T-helper 1 cell (primary cell): ENCODE measurements at regions not wholly inside any gene's neighbourhood (a gene's known extent, or its start where the extent isn't known, plus 50 kb on each side); places are given as distances from the start of the nearest gene placed in this dataset.

Experiments used
- DNase-seq, 5 donors: peaks; one replicate each; pipeline ENCODE4 v3.0.0-alpha.2; 2012 to 2020

- no peak for DNase-seq
These were observed 120.6 kb upstream of the KCNJ16 start for GRCh38 chr17:69954241-69954925.

DNA sequence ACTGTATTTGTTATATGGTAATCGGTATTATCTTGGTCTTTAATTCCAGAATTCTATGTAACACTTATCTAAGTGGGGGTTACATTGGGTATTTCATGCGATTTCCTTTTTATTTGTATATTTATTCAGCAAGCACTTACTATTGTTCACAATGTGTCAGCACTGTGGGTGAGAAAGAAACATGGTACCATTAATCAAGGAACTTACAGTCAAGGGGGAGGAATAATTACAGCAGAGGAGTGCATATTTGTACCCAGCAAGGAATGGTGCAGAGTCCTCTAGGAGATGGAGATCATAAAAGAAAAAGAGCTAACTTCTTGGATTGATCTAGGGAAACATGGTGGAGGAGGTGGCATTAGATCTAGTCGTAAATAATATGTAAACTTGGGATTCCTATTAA is 117.0 kb upstream of the KCNJ16 start:
- DNase-seq: no peak

GRCh38 chr17:69959283-69959682 is 115.7 kb upstream of the KCNJ16 start:
- no peak for DNase-seq

GRCh38 chr17:69960755-69961154 is 114.3 kb upstream of the KCNJ16 start:
- no peak for DNase-seq

- no peak for DNase-seq
These were observed 113.4 kb upstream of the KCNJ16 start for GRCh38 chr17:69961501-69962145.

GRCh38 chr17:69962436-69962995 is 112.5 kb upstream of the KCNJ16 start:
- DNase-seq: no peak

GRCh38 chr17:69967910-69968411 is 107.1 kb upstream of the KCNJ16 start:
- DNase-seq: no peak

- no peak for DNase-seq
These were observed 105.1 kb upstream of the KCNJ16 start for GRCh38 chr17:69969897-69970296.

DNA sequence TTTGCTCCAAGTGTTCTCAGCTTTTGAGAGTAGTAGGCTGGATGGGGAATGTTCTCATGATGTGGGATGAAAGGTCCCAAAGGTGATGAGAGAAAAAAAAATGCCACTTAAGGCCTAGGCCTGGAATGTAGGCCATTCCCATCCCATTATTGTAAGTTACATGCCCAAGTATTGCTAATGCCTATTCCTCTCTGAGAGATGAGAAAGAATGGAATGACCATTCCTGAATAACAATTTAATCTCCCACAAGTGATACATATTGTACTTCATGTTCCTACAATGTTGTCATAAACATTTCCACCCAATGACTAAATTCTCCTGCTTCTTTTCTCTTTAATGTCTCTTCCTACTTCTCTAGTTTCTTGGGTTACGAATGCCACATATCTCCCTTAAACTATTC is 102.8 kb upstream of the KCNJ16 start:
- DNase-seq: no peak

DNA sequence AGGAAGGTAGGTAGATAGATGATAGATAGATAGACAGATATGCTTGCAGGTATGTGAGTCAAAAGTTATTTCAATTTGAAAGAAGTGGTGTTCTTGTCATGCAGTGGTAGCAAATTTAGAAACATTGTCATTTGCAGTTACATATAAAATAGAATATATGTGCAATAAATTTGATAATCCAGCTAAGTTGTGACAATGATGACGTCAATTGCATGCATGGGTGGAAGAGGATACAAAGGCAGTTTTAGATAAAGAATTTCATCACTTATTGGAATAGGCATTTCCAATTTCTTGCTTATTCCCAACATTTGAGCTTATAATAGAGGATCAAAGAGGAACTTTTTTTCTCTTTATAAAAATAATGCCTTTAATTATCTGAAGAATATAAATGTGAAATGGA is 99.2 kb upstream of the KCNJ16 start:
- no peak for DNase-seq

DNA sequence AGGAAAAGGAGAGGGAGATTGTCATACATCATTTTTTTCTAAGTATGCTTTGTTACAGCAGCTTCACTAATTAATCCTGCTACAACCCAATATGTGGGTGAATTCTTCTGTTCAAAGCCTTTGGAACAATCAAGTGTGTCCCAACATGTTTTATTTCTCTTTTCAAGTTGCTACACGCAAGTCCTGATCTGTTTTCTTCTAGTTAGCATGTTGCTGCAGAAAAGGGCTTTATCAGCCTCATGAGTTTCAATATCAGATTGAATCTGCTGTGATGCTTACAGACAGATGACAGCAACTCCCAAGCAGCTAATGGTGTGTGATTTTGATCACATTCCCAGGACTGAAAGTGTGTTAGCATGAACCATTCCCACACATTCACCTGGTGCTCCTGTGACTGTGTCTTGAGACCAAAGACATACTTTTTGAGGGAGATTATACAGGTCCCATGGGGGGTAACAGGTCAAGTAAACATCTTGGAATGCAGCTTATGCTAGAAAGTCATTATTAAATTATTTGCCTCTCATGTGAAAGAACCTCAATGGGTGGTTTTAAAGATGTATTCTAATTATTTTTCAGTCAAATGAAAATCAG is 96.9 kb upstream of the KCNJ16 start:
- no peak for DNase-seq

DNA sequence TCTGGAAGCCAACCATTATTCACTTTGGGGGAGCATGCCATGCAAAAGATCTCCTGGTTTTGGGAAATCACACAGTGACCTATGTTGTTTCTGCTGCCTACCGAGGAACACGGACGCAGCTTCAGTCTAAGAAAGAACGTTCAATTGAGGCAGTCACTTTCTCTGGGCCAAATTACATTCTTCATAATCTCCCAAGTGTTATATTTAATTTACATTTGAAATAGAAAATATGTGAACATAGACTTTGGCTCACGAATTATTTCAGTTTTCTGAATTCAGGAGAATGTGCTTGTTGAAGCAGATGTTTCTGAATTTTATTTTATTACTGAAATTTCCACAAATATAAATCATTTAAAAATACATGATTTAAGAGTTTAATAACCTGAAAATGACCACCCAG is 93.6 kb upstream of the KCNJ16 start:
- no peak for DNase-seq

DNA sequence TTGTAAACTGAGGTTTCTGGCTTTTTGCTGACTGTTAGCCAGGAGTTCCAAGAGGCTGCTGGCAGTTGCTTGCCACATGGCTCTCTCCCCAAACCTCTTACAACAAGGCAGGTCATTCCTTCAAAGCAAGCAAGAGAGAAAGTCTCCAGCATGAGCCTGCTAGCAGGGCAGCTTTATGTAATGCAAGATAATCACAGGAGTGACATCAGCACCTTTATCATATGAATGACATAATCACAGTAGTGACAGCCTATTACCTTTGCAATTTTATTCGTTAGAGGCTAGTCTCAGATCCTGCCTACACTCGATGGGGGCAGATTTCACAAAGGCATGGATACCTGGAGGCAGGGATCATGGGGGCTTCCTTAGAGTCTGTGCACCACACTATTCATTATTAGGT is 79.5 kb upstream of the KCNJ16 start:
- DNase-seq: no peak

DNA sequence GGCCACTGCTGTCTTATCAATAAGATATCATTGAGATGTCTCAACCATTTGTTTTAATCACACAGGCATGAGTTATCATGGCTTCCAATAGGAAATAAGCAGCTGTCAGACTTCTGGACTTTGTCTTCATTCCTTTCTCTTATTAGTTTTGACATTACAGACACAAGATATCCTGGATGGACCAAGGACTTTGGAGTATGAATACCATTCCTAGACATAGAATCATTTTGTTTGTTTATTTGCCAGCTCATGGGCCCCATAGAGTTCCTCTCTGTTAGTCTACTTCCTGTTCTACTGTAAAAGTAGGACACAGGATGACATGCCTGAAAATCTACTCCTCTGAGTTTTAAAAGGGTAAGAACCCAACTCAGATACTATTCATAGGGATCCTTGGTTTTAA is 77.7 kb upstream of the KCNJ16 start:
- no peak for DNase-seq

DNA sequence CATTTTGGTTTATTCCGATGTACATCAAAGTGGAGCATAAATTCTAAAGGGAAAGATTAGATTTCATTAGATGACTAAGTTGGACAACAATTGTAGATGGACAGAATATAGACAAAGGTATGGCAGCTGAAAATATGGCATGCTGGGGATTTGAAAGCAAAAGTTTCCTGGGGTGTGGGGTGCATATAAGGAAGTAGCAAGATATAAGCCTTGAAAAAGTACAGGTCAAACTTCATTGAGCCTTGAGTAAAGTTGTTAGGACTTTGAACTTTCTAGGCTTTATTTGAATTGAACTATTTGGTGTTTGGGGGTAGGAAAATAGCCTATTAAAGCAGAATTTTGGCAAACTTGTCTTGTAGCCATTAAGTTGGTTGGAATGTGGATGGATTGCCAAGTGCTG is 75.8 kb upstream of the KCNJ16 start:
- no peak for DNase-seq

- DNase-seq: no peak
These were observed 68.9 kb upstream of the KCNJ16 start for GRCh38 chr17:70006159-70006558.

DNA sequence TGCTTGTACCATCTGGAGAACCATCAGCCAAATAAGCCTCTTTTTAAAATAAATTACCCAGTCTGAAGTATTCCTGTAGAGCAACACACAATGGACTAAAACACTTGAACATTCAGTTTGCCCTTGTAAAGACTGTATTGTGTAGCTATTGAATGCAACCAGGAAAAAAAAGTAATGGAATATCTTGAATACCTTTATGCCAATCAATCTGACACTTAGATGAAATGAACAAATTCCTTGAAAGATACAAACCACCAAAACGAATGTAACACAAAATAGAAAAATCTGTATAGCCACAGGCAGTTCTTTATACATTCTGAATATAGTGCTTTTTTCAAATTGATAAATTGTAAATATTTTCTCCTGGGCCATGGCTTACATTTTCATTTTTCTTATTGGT is 63.3 kb upstream of the KCNJ16 start:
- no peak for DNase-seq

DNA sequence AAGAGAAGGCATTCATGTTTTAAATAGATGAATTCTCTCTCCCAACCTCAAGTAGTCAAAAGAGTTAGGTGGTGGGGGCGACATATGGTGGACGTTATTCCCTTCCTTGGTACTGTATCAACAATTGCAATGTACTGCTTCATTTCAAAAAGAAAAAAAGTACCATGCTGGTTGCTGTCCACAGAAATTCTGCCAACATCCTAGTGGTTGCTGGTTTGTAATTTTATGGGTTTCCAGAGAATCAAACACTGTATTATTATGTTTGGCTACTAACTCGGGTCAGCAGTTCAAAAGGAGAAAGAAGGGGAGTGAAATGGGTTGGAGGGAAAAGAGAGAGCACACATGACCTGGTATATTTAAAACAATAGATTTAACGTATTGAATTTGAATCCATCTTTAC is 61.1 kb upstream of the KCNJ16 start:
- no peak for DNase-seq

- DNase-seq: no peak
These were observed 57.9 kb upstream of the KCNJ16 start for GRCh38 chr17:70017112-70017511.

DNA sequence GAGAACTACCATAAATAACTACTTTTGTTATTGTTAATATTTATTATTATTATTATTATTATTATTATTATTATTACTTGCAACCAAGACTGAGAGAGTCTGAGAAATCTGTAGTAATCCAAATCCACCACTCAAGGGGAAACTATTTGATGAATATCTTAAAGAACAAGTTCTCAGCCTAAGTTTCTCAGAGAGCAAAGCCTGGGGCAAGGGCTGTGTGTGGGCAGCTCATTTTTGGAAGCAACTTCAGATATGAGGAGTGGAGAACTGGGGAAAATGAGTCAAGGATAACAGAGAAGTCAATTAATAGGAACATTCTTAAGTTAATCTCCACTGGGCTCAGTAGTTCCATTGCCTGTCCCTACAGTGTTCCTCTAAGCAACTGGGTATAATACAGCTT is 57.1 kb upstream of the KCNJ16 start:
- DNase-seq: no peak

GRCh38 chr17:70021726-70022125 is 53.3 kb upstream of the KCNJ16 start:
- no peak for DNase-seq

- DNase-seq: no peak
These were observed 52.9 kb upstream of the KCNJ16 start for GRCh38 chr17:70022175-70022574.

- no peak for DNase-seq
These were observed 50.8 kb upstream of the KCNJ16 start for GRCh38 chr17:70024253-70024652.
